NCI-H2227 treated with DMSO at 0.1 percent for 48 hours (cell line): ENCODE measurements at regions not wholly inside any gene's neighbourhood (a gene's known extent, or its start where the extent isn't known, plus 50 kb on each side); places are given as distances from the start of the nearest gene placed in this dataset.

ENCODE experiments used
- DNase-seq: peaks from one replicate; lab custom pipeline; 2025; lab: John Stamatoyannopoulos, UW

DNA sequence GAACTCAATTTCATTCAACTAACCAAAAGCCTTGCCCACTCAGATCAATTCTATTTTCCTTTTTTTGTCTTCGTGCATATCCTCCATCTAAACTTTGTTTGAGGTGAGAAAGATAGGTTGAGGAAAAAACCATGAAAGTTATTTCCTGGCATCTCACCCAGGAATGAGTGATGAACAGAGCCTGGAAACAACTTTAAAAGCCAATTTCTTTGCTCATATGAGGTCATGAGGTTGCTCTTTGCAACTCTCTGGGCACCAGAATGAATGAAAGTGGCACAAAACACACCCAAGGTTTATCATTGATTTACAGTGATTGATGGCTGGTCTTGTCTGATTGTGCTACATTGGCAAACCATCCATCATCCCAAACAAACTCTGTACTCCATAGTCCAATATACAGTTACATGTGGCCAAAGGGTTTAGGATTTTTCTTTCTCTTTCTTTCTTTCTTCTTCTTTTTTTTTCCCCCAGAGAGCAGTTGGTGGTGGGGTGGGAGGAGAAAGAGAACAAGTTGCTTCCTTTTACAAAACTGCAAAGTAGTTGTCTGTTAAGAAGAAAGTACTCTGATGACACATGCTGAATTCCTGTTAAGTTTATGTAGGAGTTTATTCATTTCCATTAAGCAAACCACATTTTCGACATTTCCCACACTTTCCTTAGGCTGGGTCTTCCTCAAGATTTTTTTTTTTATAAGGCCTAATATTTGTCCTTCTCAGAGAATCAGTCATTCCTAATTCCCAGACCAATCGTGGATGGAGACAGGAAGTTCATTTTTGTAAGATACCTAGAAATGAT, 575.9 kb upstream of the ZEB2 start:
- DNase-seq = no peak

DNA sequence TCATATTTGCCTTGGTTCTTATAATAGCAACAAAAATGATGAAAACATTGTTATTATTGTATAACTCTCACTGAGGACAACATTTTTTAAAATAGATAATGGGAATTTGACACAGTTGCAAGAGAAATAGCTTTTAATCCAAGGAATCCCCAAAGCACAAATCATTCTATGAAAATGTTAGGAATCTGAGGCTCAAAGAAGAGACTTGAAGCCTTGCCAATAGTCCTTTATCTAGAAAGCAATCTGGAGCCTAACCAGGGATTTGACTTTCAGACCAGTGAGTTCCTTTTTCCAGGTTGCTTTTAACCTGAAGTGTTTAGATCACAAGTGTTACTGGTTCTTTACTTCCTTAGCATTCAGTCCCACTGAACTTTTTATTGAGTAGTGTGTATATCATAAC, 574.5 kb upstream of the ZEB2 start:
- DNase-seq = no peak

DNA sequence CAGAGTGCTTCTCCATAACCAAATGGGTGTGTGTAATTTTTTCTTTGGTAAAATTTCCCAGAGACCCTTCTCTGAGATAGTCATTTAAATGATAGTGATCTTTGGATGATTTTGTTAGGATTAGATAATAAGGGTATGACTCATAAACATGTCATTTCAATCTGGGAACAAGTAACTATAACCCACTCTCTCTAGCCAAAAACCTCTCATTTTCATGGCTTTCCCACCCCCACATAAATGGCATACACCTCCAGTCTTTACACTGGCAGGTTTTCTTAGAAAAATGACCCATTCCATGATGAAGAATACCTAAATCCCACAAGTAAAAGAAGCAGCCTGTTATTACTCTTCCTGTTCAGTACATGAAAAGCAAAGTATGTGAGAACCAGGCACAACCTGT, 572.0 kb upstream of the ZEB2 start:
- no peak for DNase-seq

DNA sequence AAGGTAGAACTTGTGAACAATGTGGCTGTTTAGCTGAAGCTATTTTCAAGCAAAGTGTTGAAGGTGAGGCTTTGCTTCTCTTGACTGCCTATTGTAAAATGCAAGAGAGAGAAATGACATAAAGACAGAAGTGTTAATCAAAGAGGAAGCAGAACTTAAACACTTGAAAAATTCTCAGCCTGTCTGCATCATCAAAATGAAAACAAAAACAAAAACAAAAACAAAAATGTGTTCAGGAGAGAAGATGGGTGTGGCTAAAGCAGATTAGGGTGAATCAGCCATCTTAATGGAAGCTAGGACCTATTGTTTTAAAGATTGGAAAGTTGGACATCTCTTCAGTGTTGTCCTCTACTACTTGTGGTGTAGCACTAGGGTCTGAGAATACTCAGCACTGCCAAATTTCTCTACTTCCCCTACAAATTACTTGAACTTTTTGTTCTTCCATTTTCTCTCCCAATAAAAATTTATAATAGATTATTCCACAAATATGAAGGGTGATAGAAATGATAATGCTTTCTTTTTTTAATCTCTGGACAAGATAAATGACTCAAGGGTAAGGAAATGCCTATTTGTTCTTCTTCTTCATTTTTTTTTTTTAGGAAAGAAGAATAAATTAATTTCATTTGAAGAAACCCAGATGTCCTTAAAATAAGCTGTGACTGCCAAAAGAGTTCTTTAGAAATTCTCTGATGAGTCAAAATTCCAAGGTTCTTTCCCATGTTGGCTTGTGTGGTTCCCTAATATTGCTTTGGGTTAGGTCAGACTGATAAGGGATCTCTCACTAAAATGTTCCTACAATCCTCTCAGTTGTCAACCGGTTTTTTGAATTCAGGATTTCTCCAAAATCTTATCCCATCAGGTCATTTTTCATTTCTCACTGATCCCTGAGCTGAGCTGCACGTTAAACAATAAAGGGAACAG, 571.2 kb upstream of the ZEB2 start:
- DNase-seq = no peak

DNA sequence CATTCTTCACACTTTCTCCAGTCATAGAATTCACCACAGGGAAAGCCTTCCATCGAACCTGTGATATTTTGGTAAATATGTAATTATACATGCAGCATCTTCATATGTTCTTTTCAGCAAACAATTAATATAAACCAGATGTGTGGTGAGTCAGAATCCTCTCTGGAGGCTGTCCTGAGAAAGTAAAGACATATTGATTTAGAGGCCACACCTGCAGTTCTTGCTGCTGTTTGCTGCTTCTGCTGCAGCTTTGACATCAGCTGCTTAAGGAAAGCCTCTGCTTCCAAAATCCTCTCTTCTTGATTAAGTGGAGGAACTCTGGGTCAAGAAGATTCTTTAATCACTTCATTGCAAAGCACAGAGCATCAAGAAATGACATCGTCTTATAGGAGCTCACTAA, 568.8 kb upstream of the ZEB2 start:
- no peak for DNase-seq

DNA sequence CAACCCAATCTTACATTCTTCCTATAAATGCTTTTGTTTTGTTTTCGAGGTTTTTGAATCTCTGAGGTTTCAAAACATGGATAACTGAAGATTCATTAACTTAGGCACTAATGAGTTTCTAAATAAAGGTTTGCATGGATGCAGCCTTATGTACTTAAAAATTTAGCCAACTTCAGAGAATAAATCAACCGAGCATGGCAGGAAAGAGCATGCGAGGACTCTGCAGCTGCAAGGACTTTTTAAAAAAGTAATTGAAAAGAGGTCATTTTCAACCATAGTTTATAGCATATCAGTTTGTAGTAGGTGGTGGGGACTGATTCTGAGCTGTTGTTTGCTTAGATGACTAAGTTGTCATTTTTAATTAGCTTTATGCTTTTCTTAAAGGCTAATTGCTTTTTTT, 567.0 kb upstream of the ZEB2 start:
- DNase-seq = no peak

DNA sequence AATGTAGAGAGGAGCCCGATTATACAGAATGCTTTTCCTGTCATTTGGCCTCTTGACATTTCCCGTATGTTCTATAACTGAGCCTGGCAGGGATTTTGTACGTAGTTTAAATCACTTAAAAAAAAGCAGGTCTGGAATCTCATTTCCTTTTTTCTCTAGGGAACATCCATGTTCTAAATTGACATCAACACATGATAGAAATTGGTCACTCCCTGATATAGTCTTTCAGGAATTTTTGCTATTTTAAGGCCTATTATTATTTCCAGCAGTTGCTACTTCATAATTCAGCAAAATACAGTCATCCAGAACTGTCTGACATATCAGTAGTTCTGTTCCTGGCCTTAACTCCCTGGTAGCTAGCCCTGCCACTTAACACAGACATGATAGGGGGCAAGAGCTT, 565.7 kb upstream of the ZEB2 start:
- DNase-seq = no peak

DNA sequence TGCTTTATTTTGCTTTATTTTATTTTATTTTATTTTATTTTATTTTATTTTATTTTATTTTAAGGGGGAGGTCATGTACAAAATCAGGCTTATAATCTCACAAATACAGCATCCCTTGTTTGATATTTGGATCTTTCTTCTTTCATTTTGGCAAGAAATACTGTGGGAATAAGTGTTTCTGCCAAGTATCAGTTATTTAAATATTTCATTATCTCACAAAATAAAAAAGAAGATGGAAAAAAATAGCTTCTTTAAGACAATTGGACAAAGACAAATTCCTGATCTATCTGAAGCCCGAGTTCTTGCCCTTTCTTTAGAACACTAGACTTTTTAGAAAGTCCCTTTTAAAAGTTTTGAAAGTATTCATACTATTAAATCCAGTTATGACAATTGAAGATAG, 560.5 kb upstream of the ZEB2 start:
- DNase-seq = no peak

DNA sequence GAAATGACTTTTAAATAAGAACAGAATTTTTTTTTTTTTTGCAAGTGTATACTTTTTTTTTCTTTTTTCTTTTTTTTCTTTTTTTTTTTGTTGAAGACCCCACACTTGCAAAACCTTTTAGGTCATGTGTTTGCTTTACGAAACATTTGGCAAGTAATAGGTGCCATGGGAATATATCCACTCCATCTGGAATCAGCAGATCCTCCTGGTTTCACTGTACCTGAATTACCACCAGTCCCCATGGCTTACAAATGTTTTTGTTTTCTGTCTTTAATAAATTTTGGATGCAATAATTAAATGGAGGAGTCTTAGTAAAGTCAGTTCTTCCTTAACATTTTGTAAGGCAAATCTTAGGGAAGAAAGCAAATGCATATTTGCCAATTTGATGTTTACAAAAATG, 559.7 kb upstream of the ZEB2 start:
- DNase-seq = no peak

DNA sequence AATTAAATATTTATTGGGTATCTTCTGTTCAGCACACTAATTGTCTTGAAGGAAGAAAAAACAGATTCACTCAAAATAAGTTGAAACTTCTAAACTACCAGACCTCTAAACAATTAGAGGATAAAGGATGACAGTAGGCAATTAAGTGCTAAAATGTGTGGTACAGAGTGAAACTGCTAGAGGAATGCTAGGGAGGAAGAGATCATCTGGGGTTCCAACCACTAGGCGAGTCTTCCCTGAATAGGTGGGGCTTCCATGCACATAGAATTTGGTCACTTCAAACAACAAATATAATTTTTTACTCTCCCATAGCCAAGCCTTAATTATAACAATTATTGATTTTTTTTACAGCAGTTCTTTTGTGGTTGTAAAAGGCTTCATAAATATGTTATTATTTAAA, 559.0 kb upstream of the ZEB2 start:
- DNase-seq = no peak

DNA sequence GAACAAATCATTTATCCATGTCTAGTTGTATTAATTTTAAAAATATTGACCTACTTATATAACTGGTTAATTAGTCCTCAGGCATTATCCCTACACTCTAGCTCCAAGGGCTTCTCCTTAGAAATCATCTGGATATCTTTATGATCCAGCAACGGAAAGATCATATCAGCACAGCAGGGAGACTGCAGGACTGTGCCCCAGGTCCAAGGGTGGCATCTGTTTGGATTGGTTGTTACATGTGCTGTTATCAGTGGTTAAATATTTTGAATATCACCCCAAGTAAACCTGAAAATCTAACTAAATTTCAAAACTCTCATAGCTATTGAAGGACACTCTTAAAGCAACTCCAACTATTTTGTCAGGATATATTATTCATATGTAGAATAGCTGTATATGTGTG, 556.2 kb upstream of the ZEB2 start:
- DNase-seq = no peak

DNA sequence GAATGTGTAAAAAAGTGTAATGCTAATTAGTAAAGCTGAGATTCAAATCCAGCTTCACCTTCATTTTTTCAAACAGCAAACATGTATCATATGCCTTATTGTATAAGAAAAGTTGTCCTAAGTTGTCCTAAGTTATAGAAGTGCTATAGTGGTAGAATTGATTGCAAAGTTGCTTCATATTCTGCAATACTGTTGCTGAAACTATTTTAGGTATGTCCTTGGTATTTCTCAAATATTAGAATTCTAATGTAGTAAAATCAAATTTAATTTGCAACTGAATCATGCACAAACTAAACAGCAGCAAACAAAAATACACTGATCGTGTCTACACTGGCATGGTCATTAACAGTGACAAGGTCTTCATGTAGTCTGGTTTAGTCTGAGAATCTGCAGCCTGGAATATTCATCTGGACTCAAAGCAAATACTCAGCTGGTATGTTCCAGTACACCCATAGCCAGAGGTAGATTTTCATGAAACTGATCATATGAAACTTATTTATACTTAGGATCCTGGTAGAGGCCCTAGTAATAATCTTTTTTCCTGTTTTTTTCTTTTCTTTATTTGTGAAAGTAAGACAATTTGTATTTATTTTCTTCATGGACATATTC, 555.6 kb upstream of the ZEB2 start:
- DNase-seq = no peak

DNA sequence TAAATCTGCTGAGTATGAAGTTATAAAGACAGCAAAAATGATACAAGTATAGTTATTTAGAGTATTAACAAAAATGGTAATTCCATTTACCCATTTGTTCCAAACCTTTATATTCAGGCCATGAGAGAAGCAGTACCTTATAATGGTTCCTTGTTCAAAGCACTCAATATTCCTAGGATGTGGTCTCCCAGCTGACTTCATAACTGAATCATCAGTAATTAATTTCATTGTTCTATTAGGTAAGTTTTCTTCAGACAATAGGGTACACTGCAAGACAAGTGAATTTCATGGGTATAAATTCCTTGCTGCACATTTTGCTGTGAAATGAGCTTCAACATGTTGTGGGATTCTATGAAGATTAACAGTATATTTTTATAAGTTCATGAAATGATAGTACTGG, 550.8 kb upstream of the ZEB2 start:
- no peak for DNase-seq

DNA sequence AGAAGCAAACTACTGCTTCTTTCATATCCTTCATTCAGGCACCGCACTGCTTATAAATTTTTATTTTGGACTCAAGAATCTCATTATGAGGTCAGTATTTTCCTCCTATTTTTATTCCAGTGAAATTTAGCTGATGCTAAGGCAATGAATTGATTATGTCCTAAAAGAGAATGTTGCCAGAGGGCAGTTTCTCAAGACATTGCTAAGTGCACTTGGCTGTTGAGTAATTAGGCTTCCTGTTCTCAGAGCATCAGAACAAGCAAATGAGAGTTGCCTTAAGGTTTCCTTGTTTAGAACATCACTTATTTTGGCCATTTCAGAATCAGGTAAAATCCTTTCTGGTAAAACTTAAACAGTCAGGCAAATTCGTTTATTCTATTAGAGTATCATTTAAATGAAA, 548.6 kb upstream of the ZEB2 start:
- no peak for DNase-seq

DNA sequence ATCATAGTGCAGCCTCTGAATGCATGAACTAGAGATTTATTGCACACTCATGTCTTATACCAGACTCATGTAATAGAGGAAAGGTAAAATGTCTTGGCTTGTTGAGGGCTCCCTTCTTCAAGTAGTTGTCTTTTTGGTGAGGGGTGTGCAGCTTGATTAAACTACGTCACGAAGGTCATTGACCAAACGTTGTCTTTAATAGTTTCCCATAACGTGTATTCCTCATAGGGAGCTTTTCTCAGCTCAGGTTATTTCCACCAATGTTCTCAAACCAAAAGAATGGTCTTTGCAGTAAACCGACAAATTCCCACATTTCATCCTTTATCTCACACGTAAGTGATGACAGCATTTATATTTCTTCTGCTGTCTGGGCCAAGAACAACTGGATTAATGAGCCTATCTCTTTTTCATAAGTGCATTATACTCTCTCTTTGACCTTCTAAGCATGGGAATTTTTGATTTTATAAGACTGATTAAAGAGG, 547.7 kb upstream of the ZEB2 start:
- no peak for DNase-seq

DNA sequence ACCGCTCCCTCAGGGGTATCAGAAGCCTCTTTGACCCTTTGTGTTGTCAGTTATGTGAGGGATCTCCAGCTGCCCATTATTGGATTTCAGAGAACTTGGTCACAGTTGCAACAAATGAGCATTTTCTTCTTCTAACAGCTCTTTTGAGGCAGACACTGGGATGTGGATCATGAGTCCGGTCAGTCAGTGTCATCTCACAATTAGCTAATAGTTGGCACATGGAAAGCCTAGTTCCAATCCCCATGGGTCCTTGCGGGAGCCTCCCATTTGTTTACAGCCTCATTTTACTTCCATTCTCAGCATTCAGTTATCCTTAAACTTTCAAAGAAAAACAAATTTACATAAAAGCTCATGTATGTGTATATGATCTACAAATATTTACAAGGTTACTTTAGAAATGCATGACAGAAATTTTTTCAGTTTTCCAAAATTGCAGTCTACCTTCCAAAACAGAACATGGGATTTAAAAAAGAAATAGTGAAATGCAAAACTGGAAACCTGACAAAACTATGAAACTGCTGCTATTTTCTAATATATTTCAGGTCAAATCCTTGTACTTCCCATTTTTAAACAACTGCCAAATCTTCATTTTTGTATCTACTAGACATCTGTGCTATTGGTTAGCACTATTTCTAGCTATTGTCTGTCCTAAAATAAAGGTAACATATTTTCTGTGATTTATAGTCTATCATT, 547.1 kb upstream of the ZEB2 start:
- DNase-seq = no peak

DNA sequence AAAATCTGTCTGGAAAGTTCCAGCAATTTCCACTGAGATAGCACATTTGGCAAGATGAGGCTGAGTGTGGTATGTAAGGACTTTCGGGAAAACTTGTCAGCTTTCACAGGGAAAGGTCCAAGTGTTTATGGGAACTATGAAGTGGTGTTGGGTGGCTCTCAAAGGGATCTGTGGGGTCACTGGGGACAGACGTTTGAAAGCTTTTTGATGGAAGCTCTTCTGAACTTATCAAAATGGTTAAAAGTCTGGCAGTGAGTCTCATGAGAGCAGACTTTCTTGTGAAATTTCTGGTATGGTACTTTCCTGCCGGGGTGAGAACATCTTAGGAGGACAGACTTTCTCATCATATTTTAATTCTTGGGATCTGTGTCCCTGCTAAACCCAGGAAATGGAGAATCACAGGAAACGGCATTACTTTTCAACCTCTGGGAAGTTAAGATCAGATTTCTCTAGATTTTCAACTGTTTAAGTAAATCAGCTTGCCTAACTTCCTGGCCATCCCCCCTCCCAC, 546.3 kb upstream of the ZEB2 start:
- no peak for DNase-seq

DNA sequence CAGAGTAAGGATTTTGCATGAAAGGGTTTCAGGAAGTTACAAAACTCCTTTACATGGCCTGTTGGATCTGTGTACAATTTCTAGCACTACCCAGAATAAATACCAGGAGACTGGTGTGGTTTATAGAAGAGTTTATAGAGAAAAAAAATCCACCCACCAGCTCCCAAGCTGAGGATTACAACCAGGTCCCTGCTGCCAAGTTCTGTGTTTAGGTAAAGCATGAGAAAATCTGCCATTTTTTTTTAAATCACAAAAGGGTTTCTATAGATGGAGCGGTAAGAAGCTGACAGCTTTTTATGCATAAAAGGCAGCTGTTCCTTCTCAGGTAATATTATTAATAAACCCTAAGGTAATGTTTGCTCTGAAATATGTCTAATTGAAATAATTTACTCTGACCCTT, 545.4 kb upstream of the ZEB2 start:
- DNase-seq = no peak

DNA sequence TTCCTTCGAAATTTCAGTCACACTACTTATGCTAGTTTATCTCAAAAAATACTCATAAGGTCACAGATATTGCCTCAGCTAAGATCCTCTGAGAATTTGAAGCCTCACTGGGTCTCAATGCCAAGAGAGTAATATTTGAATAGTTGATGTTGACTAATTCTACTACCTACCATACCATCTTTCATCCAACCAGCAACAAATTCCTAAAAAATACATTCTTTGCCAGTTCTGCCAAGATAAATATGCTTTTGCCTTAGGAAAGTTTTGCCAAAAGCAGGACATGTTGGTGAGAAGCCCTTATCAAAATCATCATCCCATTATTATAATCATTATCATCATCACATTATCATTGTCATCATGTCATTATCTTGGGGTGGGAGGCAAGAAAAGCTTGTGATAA, 544.6 kb upstream of the ZEB2 start:
- no peak for DNase-seq

DNA sequence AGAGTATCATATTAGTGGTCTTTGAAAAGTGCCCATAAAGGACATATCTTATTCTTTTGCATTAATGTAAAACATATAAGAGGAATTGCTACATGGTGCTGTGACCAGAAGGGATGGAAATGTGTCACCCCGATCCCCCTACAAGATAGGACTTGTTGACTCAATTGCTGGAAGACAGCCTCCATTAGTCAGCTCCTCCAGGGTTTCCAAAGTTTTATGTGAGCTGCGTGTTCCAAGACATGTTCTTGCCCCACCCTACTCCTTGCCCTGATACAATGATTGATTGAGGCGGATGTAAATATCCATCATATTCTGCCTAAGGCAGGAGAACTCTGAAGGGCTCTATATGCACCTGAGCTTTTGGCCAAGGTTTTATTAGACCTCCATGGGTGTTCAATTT, 541.0 kb upstream of the ZEB2 start:
- no peak for DNase-seq

DNA sequence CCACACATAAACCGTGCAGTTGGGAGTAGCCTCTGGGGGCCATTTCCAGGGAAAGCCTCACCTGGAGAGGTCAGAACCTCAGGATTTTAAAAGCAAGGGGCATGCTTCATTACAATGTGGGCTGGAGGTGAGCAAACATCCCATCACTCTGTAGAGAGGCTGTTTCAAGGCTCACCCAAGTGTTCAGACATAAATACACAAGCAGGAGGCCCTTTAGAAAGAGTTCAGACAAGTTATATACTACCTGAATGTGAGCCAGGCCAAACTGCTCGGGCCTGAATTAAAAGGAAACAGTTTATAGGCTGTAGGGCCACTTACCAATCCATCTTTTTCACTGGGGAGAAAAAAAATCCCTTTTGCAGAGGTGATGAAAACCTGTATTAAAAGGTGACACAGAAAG, 540.0 kb upstream of the ZEB2 start:
- DNase-seq = no peak

DNA sequence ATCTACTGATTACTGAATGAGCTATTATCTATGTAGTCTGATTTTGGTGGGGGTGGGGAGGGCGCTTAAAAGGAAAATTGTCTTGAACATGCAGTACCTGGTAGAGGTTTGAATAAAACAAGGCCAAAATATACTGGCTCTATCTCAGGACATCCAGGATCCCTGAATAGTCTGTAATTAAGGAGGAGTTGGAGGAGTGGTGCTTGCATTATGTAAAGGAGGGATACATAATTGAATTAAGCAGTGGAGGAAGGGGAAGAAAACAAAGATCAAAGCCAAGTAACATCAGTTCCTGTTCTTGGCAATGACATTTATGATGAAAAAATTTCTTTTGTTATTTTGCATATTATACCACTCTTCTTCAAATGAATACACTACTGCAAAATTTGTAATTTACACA, 539.4 kb upstream of the ZEB2 start:
- no peak for DNase-seq
